OCI-LY3 (cell line): ENCODE measurements at regions not wholly inside any gene's neighbourhood (a gene's known extent, or its start where the extent isn't known, plus 50 kb on each side); places are given as distances from the start of the nearest gene placed in this dataset.

Experiments used
- CTCF ChIP-seq: fragments of 200-600, 300-600 bp; sonication (generic); IDR thresholded peaks from 2 replicates; pipeline ENCODE4 v1.5.1; 2014; ENCODE audit warnings: antibody characterized with exemption, low read length, low read depth
- EZH2phosphoT487 ChIP-seq: fragments of 200-600 bp; shearing (Covaris generic); IDR thresholded peaks from 2 replicates; pipeline ENCODE4 v1.6.1; 2018; ENCODE audit warnings: antibody characterized with exemption, mixed run types, low read depth

GRCh38 chr4:144592264-144592663 lies 53.7 kb upstream of the HHIP start:
- TF ChIP-seq CTCF (no peak), EZH2phosphoT487 (no peak)
